A673 (cell line): ENCODE measurements at regions not wholly inside any gene's neighbourhood (a gene's known extent, or its start where the extent isn't known, plus 50 kb on each side); places are given as distances from the start of the nearest gene placed in this dataset.

Experiments
- EZH2 ChIP-seq: fragments of 200-600 bp; sonication (generic); IDR thresholded peaks from 2 replicates; pipeline ENCODE4 v1.6.1; 2017; ENCODE audit warnings: borderline replicate concordance, low read depth, mild to moderate bottlenecking, mixed read lengths, antibody characterized with exemption, low read length; ENCODE audit not compliant: poor library complexity, severe bottlenecking
- TF ChIP-seq, protein P1 (sequence below): fragments of 300-800, 200-600 bp; sonication (generic); conservative IDR thresholded peaks from 2 replicates; pipeline ENCODE4 v1.5.1; 2017; ENCODE audit warnings: low read depth, mild to moderate bottlenecking, antibody characterized with exemption, low read length, moderate library complexity, mixed read lengths

DNA sequence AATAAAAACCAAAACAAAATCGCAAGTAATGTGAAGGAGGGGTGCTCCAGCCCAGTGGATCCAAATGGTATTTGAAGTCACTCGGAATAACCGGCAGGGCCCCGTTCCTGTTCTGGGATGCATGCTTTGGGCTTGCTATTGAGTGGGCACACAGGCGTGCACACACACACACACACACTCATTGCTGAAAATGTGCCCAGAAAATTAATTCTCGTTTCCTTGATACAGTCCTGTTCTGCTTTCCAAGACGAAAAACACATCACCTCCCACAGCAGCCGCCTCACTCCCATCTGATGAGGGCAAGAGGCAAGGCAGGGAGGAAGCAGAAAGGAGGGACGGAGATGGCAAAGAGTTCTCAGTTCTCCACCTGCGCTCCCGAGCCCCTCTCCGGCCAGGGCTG is 62.2 kb upstream of the SDK2 start:
- TF ChIP-seq, protein P1, sequence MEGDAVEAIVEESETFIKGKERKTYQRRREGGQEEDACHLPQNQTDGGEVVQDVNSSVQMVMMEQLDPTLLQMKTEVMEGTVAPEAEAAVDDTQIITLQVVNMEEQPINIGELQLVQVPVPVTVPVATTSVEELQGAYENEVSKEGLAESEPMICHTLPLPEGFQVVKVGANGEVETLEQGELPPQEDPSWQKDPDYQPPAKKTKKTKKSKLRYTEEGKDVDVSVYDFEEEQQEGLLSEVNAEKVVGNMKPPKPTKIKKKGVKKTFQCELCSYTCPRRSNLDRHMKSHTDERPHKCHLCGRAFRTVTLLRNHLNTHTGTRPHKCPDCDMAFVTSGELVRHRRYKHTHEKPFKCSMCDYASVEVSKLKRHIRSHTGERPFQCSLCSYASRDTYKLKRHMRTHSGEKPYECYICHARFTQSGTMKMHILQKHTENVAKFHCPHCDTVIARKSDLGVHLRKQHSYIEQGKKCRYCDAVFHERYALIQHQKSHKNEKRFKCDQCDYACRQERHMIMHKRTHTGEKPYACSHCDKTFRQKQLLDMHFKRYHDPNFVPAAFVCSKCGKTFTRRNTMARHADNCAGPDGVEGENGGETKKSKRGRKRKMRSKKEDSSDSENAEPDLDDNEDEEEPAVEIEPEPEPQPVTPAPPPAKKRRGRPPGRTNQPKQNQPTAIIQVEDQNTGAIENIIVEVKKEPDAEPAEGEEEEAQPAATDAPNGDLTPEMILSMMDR: no peak
- TF ChIP-seq EZH2: no peak
